Adrenal gland (tissue), 5 donors: ENCODE measurements at regions not wholly inside any gene's neighbourhood (a gene's known extent, or its start where the extent isn't known, plus 50 kb on each side); places are given as distances from the start of the nearest gene placed in this dataset.

ENCODE experiments used
- POLR2A ChIP-seq, 2 donors: fragments of 450-650 bp; IDR thresholded peaks; one replicate each; pipeline ENCODE4 v1.6.1; 2017; ENCODE audit warnings: antibody characterized with exemption in 2 of 2, mild to moderate bottlenecking in 2 of 2, moderate library complexity in 1 of 2
- TF ChIP-seq, protein P1 (sequence below), 6 experiments: fragments of 450-650 bp in 4 of 6; fragments of 200-600 bp in 2 of 6; sonication (generic) in 1 of 6; IDR thresholded peaks; 1 replicate in 5 of 6; 2 replicates in 1 of 6; pipeline versions ENCODE4 v1.5.1 to v1.8.0; 2016 to 2021; ENCODE audit warnings: antibody characterized with exemption in 6 of 6, mild to moderate bottlenecking in 2 of 6, moderate library complexity in 1 of 6
- donor health status: DM: no; HTN: no; CAD: no.

DNA sequence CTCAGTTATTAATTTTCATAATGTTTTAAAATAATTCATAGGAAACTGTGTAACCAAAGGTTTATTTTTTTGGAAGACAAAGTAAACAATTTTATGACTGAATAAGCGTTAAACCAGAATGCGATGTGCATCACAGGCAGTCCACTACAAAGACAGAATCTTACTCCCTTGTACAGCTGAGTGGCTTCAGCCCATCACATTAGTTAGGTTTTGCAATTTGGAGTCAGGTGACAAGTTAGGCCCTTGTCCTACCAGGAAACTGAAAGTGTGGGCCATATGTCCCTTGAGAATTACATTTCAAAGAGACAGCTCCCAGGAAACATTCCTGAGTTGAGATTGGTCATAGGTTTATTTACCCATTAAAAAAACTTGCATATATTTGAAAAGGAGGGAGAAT lies 156.3 kb downstream of the MEX3B start:
- TF ChIP-seq, protein P1, sequence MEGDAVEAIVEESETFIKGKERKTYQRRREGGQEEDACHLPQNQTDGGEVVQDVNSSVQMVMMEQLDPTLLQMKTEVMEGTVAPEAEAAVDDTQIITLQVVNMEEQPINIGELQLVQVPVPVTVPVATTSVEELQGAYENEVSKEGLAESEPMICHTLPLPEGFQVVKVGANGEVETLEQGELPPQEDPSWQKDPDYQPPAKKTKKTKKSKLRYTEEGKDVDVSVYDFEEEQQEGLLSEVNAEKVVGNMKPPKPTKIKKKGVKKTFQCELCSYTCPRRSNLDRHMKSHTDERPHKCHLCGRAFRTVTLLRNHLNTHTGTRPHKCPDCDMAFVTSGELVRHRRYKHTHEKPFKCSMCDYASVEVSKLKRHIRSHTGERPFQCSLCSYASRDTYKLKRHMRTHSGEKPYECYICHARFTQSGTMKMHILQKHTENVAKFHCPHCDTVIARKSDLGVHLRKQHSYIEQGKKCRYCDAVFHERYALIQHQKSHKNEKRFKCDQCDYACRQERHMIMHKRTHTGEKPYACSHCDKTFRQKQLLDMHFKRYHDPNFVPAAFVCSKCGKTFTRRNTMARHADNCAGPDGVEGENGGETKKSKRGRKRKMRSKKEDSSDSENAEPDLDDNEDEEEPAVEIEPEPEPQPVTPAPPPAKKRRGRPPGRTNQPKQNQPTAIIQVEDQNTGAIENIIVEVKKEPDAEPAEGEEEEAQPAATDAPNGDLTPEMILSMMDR (IDR thresholded peaks at IDR 0.05) = no peak
- TF ChIP-seq POLR2A (IDR thresholded peaks at IDR 0.05) = no peak
